GM13976 (cell line): ENCODE measurements at regions not wholly inside any gene's neighbourhood (a gene's known extent, or its start where the extent isn't known, plus 50 kb on each side); places are given as distances from the start of the nearest gene placed in this dataset.

Experiments
- DNase-seq: peaks from one replicate; pipeline ENCODE4 v3.0.0; 2012; ENCODE audit warnings: low spot score
- CTCF ChIP-seq: IDR thresholded peaks from 2 replicates; pipeline ENCODE4 v1.5.1; 2012; ENCODE audit warnings: borderline replicate concordance, mild to moderate bottlenecking; ENCODE audit not compliant: insufficient read depth; ENCODE audit errors: extremely low read depth, missing control alignments, control extremely low read depth
- in situ Hi-C: fragments of 300-500 bp; cut with MboI; formaldehyde crosslinking; loops from one replicate; pipeline ENCODE4 v1.12.0; 2022; ENCODE audit warnings: low sequenced_read_pairs, mixed read lengths, inconsistent platforms; ENCODE audit not compliant: unreplicated experiment

GRCh38 chr6:26250698-26251044, 114.3 kb upstream of the BTN3A2 start:
- in situ Hi-C loops, result no loop called here
- no peak for TF ChIP-seq CTCF
- no peak for DNase-seq

DNA sequence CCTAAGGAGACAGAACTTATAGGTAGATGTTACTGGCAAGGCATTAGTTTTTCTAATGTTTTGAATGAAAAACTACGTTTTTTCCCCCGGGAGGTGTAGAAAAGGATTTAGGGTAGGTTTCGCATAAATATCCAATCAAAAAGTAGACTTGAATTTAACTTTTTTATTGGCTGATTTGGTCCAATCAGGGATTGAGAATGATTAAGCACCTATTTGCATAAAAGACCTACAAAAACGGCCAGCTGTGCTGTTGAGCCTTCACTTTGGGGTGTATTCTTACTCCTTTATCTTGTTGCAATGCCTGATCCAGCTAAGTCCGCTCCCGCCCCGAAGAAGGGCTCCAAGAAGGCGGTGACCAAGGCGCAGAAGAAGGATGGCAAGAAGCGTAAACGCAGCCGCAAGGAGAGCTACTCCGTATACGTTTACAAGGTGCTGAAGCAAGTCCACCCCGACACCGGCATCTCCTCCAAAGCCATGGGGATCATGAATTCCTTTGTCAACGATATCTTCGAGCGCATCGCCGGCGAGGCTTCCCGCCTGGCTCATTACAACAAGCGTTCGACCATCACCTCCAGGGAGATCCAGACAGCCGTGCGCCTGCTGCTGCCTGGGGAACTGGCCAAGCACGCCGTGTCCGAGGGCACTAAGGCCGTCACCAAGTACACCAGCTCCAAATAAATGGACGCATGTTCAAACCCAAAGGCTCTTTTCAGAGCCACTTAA, 113.5 kb upstream of the BTN3A2 start:
- in situ Hi-C loops, result no loop called here
- no peak for TF ChIP-seq CTCF
- DNase-seq, result peak; percentile 82

- DNase-seq, result no peak
- TF ChIP-seq CTCF, result no peak
- in situ Hi-C loops, result no loop called here
Measured at GRCh38 chr6:26252077-26252472, 112.9 kb upstream of the BTN3A2 start.

DNA sequence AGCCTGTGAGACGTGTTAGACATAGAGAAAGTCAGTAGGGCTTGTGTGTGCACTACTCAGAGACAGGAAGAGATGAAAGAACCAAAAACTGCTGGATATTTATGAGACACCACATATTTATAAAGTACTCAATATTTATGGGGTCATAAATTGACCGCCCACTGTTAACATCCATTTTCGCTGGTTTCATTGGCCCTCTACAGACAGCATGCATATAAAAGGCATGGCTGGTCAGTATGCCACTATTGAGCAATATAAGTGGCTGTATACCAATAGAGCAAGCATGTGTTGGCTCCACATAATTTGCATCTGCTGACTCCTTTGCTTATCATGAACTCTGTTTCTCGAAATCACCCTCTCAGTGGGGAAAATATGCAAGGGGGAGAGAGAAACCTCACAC, 110.3 kb upstream of the BTN3A2 start:
- DNase-seq, result no peak
- TF ChIP-seq CTCF, result no peak
- in situ Hi-C loops, result no loop called here

- DNase-seq, result no peak
- in situ Hi-C loops, result no loop called here
- no peak for TF ChIP-seq CTCF
Measured at GRCh38 chr6:26257272-26257671, 107.7 kb upstream of the BTN3A2 start.

DNA sequence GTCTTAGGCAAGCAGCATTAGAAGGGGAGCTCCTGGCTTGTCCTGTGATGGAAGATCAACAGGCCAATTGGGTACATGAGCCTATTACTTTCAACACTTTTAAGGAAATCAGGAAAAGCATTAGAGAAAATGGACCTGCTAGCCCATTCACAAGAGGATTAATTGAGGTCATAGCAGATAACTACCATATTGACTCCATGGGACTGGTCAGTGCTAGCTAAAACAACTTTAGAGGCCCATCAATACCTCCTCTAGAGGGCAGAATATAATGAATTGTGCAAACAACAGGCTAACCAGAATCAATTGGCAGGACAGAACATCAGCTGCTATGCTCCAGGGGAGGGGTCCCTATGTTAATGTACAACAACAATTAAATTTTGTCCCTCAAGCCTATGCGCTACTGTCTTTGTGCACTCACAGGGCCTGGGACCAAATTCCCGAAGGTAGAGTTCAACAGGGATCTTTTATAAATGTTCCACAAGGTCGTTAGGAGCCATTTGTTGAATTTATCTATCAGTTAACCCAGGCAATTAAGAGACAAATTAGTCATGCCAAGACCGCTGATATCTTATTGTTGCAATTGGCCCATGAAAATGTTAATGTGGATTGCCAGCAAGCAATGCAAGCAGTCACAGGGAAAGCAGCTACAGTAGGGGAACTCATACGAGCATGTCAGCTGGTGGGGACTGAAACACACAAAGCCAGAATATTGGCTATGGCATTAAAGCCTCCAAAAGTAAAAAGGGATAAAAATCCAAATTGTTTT, 106.6 kb upstream of the BTN3A2 start:
- no peak for TF ChIP-seq CTCF
- no peak for DNase-seq
- in situ Hi-C loops, result no loop called here
